Epithelial cell of prostate (primary cell): ENCODE measurements at regions not wholly inside any gene's neighbourhood (a gene's known extent, or its start where the extent isn't known, plus 50 kb on each side); places are given as distances from the start of the nearest gene placed in this dataset.

Experiments used
- DNase-seq: peaks from one replicate; pipeline ENCODE4 v3.0.0-alpha.2; 2011; ENCODE audit warnings: low read depth, low spot score
- H3K27ac ChIP-seq: fragments of 450-650 bp; 2 replicates; pipeline ENCODE4 v1.5.1; 2017; ENCODE audit warnings: mild to moderate bottlenecking

DNA sequence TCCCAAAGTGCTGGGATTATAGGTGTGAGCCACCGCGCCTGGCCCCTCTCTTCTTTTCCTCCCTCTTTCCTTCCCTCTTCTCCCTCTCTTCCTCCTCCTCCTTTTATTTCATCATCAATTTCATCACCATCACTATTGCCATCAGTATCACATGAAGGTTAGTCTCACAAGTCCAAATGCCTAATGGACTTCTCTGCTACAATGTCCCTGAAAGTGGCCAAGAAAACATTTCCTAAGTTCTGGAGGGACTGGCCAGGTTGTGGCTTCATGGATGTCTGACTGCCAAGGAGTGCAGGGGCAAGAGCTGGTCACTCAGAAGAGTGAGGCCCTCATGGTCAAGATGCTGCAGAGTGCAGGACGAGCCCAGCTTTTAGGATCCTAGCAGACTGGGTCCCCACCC lies 97.6 kb downstream of the SYNE3 start:
- no peak for DNase-seq
- H3K27ac ChIP-seq = no peak overlapping the region

DNA sequence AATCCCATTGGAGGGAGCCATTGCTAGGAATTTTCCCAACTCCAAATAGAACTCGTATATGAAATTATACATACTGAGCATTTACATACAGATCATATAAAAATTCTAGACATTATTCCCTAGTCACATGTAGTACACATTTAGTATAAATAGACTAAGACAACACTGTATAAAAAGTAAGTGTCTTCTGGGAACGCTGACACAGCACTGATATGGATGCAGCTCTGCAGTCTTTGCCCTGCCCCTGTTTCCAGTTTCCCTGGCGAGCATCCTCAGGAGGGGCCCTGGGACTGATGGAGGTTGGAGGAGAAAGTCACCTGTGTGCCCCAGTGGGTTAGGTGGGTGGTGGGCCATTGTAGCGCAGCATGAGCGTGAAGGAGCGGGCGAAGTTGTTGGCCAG lies 97.8 kb upstream of the CLMN start:
- no peak for DNase-seq
- no peak overlapping the region for H3K27ac ChIP-seq

DNA sequence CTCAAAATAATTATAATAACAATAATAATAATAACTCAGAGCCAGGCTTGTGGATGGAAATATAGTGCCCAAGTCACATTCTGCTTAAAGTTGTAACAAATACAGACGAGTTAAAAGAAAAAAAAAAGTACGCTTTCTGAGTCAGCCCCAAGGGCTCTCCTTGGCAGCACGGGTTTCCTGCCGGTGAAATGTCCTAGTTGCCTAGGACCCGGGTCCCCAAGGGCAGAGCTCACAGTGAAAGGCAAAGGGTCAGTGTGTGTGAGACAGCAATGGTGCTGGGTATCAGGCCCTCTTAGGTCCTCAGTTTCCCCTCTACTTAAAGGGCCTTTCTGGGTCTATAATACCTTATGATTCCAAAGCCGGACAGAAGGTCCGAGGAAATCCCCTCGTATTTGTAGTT lies 96.3 kb upstream of the CLMN start:
- H3K27ac ChIP-seq = no peak overlapping the region
- no peak for DNase-seq

DNA sequence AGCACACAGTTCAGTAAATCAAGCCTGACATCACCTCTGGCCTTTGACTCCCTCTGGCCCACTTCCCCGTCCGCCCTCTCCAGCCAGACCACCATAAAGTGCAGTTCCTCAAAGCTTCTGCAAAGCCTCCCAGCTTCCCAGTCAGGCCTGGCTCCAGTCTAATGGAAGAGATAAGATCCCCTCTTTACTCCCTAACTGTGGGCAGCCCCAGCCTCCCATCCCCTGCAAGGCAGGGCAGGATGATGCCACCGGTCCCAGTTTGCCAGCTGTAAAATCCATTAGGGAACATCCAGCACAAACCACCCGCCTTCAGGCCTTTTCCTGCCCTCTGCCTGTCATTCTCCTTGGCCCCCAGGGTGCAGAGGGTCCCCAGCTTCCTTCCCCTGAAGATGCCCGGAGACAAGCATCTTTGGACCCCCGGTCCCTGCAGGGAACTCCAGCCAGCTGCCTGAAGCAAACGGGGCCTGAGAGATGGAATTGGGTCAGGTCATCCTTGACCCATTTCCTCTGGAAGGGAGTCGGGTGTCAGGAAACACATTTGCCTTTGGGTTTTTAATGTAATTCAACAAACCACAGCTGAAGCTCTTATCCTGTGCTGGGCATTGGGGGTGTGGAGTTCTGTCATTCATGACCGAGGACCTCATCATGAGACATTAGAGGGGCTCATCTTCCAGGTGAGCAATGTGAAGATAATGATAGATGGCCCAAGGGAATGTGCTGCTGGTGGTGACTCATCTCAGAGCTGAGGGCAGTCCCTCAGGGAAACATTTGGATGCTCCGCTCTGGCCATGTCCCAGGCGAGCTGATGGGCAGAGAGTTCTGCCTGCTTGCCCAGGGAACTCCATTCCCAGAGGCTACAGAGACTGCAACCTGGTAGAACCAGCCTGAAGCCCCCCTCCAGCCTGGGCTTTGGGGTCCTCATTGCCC lies 93.8 kb upstream of the CLMN start:
- DNase-seq = no peak
- no peak overlapping the region for H3K27ac ChIP-seq

DNA sequence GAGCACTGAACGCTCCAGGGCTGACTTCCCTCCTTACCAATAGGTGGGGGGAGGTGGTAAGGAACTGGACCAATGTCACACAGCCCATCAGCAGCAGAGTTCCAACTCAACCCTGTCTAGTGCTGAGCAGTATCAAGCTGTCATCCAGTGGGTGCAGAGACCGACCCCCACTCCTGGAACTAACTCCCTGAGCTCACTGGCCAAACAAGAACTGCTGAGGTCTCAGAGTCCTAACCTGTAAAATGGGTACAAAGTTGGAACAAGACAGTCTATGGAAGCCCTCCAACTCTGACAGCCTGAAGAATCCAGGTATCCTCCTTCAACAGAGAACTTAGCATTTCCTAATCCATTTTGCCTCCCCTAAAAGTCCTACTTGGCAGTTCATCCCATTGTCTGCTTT lies 91.1 kb upstream of the CLMN start:
- no peak for DNase-seq
- no peak overlapping the region for H3K27ac ChIP-seq

DNA sequence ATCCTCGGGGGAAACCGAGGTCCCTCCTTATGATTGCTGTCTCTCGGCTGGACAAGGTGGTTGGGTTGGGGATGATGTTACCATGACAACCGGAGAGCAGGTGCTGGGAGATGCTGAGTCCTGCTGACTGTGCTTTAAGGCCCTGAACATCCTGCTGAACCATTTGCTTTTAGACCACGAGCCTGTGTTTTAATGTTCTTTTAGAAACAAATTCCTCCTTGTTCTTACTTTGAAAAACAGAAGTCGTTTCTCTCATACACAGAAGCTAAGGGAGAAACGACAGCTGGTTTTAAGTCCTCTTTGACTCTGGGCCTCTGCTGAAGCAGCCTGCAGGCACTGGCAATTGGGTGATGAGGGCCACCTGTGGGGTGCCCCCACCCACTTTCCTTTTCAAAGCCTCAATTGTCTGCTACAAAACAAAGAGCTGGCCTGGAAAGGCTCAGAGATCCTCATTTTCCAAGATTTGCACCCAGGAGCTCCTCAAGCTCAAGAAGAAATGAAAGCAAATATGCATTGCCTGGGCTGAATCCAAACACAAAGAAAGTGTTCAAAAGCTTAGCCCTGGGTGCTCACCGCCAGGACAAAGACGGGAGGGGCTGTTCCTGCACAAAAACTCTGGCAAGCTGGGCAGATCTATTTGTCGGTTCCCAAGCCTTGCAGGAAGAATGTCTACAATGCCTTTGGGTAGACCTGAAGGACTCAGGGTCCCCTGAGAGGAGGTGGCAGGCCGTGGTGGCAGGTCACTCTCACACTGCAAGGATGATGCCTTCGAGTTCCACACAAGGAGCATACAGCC lies 90.0 kb upstream of the CLMN start:
- DNase-seq = no peak

DNA sequence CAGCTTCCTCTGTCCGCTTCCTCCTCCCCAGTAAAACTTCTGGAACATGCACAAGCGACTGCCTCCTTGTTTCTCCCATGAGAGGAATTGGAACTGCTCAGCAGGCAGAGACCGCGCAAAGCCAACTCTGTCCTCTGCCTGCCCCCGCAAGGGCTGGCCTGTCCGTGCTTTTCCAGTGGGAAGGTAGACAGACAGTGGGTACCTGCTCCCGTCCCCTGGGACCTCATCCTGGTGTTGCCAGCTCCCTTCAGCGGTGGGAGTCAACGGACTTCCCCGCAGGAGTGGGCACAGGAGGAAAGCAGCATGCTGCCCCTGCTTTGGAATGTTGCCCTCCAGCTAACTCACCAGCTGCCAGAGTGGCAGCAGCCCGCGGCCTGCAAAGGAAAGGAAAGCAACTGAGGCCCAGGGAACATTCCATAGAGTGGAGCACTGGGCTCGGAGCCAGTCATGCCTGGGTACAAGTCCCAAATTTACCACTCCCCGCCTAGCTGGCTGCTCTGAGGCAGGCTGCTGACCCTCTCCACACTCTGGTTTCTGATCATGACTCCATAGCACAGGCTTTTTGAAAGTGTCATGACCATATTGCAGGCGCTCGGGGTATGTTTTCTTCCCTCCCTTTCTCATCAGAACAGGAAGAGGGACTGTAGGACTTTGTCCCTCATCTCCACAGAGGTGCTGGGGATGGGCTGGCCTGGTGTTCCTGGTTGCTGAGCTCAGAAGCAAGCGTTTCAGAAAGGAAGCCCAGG lies 89.2 kb upstream of the CLMN start:
- H3K27ac ChIP-seq = no peak overlapping the region
- DNase-seq = no peak

More for the DNA sequence above, 90.0 kb upstream of the CLMN start:
- no peak overlapping the region for H3K27ac ChIP-seq

DNA sequence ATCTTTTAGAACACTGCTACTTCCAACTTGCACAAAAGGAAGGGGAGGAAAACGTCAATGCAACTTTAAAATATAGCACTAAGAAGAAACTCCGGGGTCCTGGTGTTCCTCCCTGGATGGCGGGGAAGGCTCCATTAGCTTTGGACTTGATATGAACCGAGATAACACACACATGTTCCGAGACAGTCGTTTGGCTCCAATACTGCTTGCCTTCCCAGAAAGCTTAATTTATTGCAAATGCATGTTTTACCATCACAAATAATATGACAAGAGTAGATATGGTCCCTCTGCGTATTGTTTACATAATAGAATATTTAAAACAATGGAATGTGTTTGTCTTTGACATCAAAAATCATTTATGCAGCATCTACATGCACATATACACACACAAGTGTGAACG lies 87.6 kb upstream of the CLMN start:
- DNase-seq = no peak
- H3K27ac ChIP-seq = no peak overlapping the region

DNA sequence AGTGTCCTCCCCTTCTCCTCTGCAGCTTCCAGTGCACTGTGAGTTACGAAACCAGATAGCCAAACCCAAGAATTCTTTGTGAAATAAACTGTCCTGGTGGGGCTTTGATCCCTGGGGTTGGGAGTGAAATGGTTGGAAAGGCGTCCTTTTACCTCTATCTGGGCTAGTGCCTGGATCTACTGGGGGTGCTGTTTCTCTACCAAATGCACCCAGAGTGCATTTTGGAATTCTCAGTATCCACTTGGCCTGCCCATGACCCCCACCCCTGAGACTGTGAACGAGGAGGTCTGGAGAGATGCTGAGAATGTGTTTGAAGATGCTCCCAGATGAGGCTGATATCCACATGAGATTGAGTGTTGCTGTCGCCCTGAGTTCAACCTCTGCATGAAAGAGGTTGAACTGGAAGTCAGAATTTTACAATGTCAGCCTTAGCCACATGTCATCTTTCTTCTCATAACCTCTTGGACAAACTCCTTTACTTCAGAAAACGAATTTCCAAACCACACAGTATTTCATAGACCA lies 87.1 kb upstream of the CLMN start:
- H3K27ac ChIP-seq = no peak overlapping the region
- DNase-seq = no peak

DNA sequence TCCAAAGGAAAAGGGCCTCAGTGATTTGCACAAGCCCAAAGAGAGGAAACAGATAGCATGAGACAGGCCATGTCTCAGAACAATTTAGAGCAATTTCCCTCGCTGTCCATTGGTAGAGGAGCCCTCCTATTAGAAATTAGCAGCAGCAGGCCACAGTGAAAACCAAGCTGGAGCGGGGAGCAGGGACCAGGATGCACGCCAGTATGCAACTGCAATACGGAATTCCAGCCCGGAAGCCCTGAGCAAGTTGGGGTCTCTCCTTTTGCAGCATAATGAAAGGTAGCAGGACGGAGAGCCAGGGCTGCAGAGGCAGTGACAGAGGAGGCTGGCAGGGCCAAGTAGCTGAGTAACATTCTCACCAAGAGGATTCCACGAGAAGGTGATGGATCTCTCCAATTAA lies 84.9 kb upstream of the CLMN start:
- no peak overlapping the region for H3K27ac ChIP-seq

DNA sequence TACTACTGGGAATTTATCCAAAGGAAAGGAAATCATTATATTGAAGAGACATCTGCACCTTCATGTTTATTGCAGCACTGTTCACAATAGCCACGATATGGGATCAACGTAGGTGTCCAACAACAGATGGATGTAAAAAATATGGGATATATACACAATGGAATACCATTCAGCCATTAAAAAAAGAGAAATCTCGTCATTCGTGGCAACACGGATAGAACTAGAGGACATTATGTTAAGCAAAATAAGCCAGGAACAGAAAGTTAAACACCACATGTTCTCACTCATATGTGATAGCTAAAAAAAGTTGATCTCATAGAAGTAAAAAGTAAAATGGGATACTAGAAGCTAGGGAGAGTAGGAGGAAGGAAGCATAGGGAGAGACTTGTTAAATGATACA lies 82.9 kb upstream of the CLMN start:
- DNase-seq = no peak
- H3K27ac ChIP-seq = no peak overlapping the region

More for the DNA sequence above, 84.9 kb upstream of the CLMN start:
- DNase-seq = no peak

DNA sequence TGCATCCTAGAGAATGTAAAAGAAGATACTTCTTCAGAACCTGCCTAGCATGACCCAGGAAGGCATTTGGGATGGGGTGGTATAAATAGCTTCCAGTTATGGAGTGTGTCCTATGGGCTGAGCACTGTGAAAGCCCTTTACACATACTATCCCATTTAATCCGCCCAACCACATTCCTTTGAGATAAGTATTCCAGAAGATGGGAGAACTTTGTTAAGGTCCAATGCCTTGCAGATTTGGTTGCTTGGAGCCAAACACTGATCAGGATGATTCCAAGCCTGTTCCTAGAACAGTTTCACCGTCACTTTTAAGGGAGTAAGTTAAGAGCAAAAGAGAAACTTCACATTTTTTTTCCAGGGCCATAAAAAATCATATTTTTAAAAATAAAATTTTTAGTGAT lies 82.5 kb upstream of the CLMN start:
- H3K27ac ChIP-seq = no peak overlapping the region

DNA sequence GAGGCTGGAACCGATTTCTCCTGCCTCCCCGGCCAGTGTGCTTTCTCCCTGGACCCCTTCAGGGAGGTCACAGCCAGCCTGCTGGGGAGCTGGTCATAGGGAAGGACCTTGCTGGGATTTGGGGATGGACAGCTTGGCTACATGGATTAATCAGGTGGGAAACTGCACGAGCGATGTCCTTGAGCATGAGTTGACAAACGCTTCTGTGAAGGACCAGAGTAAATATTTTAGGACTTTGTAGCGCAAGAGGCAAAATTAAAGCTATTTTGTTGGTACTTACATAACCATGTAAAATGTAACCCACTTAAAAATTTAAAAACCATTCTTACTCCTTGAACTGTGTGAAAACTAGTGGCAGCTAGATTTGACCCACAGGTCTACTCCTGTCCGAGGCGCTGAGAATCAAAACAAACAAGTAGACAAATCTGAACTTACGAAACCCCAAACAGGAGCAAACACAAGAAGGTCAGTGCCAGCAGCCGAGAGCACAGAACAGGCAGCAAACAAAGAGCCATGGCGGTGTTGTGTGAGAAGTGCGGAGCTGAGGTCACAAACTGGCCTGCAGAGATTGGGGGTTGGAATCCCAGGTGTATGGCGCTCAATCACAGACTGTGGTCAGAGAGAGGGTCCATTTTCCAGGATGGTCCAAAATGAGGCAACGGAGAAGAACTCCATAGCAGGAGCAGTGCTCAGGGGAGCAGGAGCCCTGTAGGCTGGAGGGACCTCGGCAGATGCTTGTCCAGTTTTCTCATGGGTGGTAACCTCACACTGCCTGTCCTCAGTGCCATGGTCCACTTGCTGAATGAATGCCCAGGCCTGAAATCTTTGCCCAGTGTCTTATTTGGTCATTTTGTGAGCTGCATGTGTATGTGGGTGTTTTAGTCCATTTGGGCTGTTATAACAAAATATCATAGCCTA lies 79.2 kb upstream of the CLMN start:
- DNase-seq = no peak
- no peak overlapping the region for H3K27ac ChIP-seq

More for the DNA sequence above, 82.5 kb upstream of the CLMN start:
- no peak for DNase-seq

DNA sequence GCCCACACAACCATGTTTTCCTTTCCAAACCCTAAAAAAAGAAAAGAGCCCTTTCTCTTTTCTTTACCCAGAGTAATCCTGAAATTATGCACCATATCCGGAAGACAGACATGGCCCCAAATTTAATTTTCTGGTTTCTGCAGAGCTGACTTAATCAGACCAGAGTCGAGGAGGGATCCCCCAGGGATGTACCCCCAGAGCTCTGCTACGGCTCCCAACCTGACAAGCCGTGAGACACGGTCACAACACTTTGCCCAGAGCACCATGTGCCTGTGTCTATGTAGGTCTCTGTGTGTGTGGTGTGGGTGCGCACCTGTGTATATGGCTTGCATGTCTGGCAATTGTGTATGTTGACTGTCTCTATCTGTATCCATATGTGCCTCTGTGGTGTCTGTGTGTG lies 77.6 kb upstream of the CLMN start:
- DNase-seq = no peak
- no peak overlapping the region for H3K27ac ChIP-seq

DNA sequence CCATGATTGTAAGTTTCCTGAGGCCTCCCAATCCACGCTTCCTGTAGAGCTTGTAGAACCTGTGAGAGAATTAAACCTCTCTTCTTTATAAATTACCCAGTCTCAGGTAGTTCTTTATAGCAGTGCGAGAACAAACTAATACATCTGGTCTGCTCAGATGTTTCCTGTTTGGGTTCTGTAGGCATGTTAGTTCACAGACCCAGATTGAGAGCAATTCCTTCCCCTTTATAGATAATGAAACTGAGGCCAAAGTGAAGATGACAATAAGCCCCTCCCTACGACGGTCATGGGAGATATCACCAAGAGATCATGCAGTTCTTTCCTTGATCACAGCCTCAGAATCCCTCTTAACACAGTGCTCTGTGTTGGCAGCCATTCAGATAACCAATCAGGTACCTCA lies 76.5 kb upstream of the CLMN start:
- no peak for DNase-seq
- H3K27ac ChIP-seq = no peak overlapping the region

DNA sequence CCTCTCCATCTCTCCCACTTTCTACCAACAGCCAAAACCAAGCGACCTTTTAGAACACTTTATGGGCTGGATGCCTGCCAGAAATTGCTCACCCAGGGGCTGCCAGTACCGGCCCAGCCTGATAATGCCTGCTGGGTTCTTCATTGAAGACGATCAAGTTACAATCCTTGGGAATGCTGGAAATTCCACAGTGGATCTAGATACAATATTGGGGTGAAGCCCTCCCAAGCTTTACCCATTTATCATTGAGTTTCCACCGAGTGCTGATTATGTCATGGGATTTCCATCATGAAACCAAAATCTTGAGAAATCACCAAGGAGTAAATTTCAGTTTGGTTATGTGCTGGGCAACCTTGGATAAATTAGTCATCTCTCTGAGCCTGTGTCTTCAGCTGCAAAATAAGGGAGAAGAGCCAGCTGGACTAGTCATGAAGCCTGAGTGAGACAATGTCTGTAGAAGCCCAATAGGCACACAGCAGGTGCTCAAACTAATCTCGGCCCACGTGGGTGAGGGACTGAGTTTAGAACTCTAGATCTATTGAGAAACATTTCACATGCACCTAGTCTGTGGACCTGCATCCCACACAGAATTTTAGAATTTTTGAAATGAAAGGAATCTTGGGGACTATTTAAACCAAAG lies 75.5 kb upstream of the CLMN start:
- no peak overlapping the region for H3K27ac ChIP-seq

DNA sequence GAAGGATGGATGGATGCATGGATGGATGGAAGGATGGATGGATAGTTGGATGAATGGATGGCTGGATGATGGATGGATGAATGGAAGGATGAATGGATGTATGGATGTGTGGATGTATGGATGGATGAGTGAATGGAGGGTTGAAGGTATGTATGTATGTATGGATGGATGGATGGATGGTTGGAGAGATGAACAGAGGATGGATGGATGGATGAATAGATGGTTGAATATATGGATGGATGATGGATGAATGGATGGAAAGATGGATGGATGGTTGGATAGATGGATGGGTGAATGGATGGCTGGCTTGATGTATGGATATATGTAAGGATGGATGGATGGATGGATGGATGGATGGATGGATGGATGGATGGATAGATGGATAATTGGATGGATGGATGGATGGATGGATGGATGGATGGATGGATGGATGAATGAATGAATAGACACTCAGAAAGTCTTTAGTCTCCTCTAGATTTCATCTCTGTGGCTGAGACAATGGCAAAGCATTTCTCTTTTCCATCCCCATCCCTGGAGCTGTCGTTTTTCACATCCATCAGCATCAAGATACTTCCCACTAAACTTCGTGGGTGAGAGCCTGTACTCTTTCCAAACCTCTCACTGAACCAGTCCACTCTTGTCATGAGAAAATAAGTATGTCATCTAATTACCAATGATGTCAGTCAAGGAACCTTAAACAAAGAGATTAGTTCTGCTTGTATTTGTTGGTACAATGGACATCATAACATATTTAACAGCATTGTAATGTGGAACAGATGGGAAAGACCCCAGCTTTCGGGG lies 74.8 kb upstream of the CLMN start:
- H3K27ac ChIP-seq = no peak overlapping the region
- no peak for DNase-seq

More for the DNA sequence above, 75.5 kb upstream of the CLMN start:
- peak; percentile 6 for DNase-seq

DNA sequence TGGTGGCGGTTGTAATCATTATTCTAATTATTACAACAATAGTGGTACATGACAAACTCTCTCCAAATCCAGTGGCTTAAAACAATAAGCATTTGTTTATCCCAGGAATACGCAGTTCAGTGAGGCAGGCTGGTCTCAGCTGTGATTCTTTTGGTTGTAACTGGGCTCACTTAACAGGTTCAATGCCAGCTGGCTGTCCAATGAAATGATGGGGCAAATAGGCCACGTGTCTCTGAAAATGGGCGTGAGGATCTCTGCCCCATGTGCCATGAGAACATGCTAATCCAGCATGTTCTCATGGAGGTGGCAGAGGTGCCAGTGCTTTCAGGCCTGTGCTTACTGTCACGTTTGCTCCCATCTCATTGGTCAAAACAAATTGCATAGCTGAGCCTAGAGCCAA lies 73.1 kb upstream of the CLMN start:
- no peak overlapping the region for H3K27ac ChIP-seq

More for the DNA sequence above, 73.1 kb upstream of the CLMN start:
- no peak for DNase-seq
